Fibroblast of lung (primary cell): ENCODE measurements at regions not wholly inside any gene's neighbourhood (a gene's known extent, or its start where the extent isn't known, plus 50 kb on each side); places are given as distances from the start of the nearest gene placed in this dataset.

Experiments used
- DNase-seq, 2 donors: peaks; one replicate each; pipeline versions ENCODE4 v3.0.0 to v3.0.0-alpha.2; 2010; ENCODE audit warnings: low read depth in 2 of 2
- H2AFZ ChIP-seq: 2 replicates; pipeline ENCODE4 v1.5.1; 2012; ENCODE audit warnings: low read length, control low read depth, inconsistent platforms
- H3K27ac ChIP-seq: 2 replicates; pipeline ENCODE4 v1.5.1; 2011; ENCODE audit warnings: low read length, control low read depth; ENCODE audit not compliant: insufficient read depth
- H3K27me3 ChIP-seq: 2 replicates; pipeline ENCODE4 v1.5.1; 2011; ENCODE audit warnings: mild to moderate bottlenecking, low read length; ENCODE audit not compliant: control insufficient read depth, insufficient read depth
- H3K36me3 ChIP-seq: 2 replicates; pipeline ENCODE4 v1.5.1; 2011; ENCODE audit warnings: low read length; ENCODE audit not compliant: control insufficient read depth, insufficient read depth
- H3K4me1 ChIP-seq: 2 replicates; pipeline ENCODE4 v1.5.1; 2011; ENCODE audit warnings: low read length; ENCODE audit not compliant: control insufficient read depth, insufficient read depth; ENCODE audit errors: extremely low read depth
- H3K4me2 ChIP-seq: 2 replicates; pipeline ENCODE4 v1.5.1; 2011; ENCODE audit warnings: low read length, control low read depth; ENCODE audit not compliant: insufficient read depth; ENCODE audit errors: extremely low read depth
- H3K4me3 ChIP-seq, 4 experiments: fragments of 200-600 bp in 1 of 4; sonication (generic) in 1 of 4; replicated peaks in 1 of 4; 2 replicates each; pipeline ENCODE4 v1.5.1; 2011 to 2016; ENCODE audit warnings: low read length in 4 of 4, low read depth in 3 of 4, mild to moderate bottlenecking in 3 of 4, control low read depth in 2 of 4, inconsistent platforms in 1 of 4, mixed read lengths in 1 of 4; ENCODE audit not compliant: insufficient read depth in 1 of 4; ENCODE audit errors: control extremely low read depth in 1 of 4
- H3K79me2 ChIP-seq: 2 replicates; pipeline ENCODE4 v1.5.1; 2012; ENCODE audit warnings: mild to moderate bottlenecking, low read length, inconsistent platforms; ENCODE audit not compliant: control insufficient read depth, insufficient read depth
- H3K9ac ChIP-seq: 2 replicates; pipeline ENCODE4 v1.5.1; 2011; ENCODE audit warnings: mild to moderate bottlenecking, low read length, control low read depth; ENCODE audit not compliant: insufficient read depth
- H3K9me3 ChIP-seq: 2 replicates; pipeline ENCODE4 v1.5.1; 2012; ENCODE audit warnings: low read depth, low read length; ENCODE audit not compliant: control insufficient read depth, insufficient read depth
- H4K20me1 ChIP-seq: 2 replicates; pipeline ENCODE4 v1.5.1; 2011; ENCODE audit warnings: low read length; ENCODE audit not compliant: control insufficient read depth, insufficient read depth; ENCODE audit errors: extremely low read depth
- EZH2 ChIP-seq: IDR thresholded peaks from 2 replicates; pipeline ENCODE4 v1.5.1; 2012; ENCODE audit warnings: low read length, control low read depth, mild to moderate bottlenecking; ENCODE audit errors: missing control alignments
- TF ChIP-seq, protein P1 (sequence below), 2 donors: IDR thresholded peaks in 1 of 2; conservative IDR thresholded peaks in 1 of 2; 1 replicate in 1 of 2; 2 replicates in 1 of 2; pipeline ENCODE4 v1.5.1; 2011 to 2012; ENCODE audit warnings: low read length in 2 of 2, control low read depth in 1 of 2, inconsistent platforms in 1 of 2, low read depth in 1 of 2, mild to moderate bottlenecking in 1 of 2

GRCh38 chr6:56877922-56878321 lies 77.0 kb upstream of the BEND6 start:
- H3K4me1 ChIP-seq: no peaks in the 10 kb centered on the region
- no peaks in the 10 kb centered on the region for H3K27me3 ChIP-seq
- H4K20me1 ChIP-seq: no peaks in the 10 kb centered on the region
- no peak overlapping the region for H3K4me3 ChIP-seq
- no peak overlapping the region for H3K4me2 ChIP-seq
- H3K36me3 ChIP-seq: peaks cover 2% of the 10 kb centered on the region
- no peak for DNase-seq
- peaks cover 2% of the 10 kb centered on the region for H3K79me2 ChIP-seq
- no peak overlapping the region for H3K27ac ChIP-seq
- TF ChIP-seq, protein P1, sequence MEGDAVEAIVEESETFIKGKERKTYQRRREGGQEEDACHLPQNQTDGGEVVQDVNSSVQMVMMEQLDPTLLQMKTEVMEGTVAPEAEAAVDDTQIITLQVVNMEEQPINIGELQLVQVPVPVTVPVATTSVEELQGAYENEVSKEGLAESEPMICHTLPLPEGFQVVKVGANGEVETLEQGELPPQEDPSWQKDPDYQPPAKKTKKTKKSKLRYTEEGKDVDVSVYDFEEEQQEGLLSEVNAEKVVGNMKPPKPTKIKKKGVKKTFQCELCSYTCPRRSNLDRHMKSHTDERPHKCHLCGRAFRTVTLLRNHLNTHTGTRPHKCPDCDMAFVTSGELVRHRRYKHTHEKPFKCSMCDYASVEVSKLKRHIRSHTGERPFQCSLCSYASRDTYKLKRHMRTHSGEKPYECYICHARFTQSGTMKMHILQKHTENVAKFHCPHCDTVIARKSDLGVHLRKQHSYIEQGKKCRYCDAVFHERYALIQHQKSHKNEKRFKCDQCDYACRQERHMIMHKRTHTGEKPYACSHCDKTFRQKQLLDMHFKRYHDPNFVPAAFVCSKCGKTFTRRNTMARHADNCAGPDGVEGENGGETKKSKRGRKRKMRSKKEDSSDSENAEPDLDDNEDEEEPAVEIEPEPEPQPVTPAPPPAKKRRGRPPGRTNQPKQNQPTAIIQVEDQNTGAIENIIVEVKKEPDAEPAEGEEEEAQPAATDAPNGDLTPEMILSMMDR (conservative IDR thresholded peaks at IDR 0.05 in 1 of 2, IDR thresholded peaks at IDR 0.05 in 1 of 2; ENCODE audit: low read depth in 1 of 2, low read length in 2 of 2): no peak
- no peak for TF ChIP-seq EZH2
- no peaks in the 10 kb centered on the region for H3K9me3 ChIP-seq
- no peak overlapping the region for H2AFZ ChIP-seq
- no peak overlapping the region for H3K9ac ChIP-seq

DNA sequence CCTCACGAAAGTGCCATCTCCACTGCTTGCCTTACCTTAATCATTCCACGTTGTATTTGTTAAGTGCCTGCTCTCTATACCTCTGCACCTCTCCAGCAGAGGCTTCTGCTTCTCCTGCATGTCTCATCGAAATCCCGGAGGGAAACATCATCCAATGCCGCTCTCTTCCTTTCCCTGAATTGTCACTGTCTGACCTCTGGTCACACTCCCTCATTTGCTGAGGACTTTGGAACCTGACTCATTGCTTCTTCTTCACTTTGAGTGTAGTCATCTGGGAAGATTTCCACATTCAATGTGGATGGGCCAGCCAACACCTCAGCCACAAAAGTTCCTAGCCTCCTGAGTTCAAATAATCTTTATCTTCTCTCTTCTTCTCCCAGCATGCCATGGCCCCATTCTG lies 78.9 kb upstream of the BEND6 start:
- Histone ChIP-seq H3K4me2 (no peak overlapping the region), H4K20me1 (no peaks in the 10 kb centered on the region), H2AFZ (no peak overlapping the region), H3K36me3 (peaks cover 2% of the 10 kb centered on the region), H3K79me2 (peaks cover 4% of the 10 kb centered on the region), H3K27me3 (no peaks in the 10 kb centered on the region), H3K9me3 (no peaks in the 10 kb centered on the region), H3K9ac (no peak overlapping the region), H3K4me1 (no peaks in the 10 kb centered on the region), H3K4me3 (no peak overlapping the region), H3K27ac (no peak overlapping the region)
- TF ChIP-seq, protein P1 (conservative IDR thresholded peaks at IDR 0.05 in 1 of 2, IDR thresholded peaks at IDR 0.05 in 1 of 2; ENCODE audit: low read depth in 1 of 2, low read length in 2 of 2): no peak
- no peak for TF ChIP-seq EZH2
- no peak for DNase-seq

GRCh38 chr6:56875523-56875922 lies 79.4 kb upstream of the BEND6 start:
- Histone ChIP-seq H3K4me1 (no peaks in the 10 kb centered on the region), H3K9ac (no peak overlapping the region), H3K79me2 (peaks cover 4% of the 10 kb centered on the region), H3K36me3 (peaks cover 2% of the 10 kb centered on the region), H3K9me3 (no peaks in the 10 kb centered on the region), H4K20me1 (no peaks in the 10 kb centered on the region), H3K4me3 (no peak overlapping the region), H3K4me2 (no peak overlapping the region), H2AFZ (no peak overlapping the region), H3K27ac (no peak overlapping the region), H3K27me3 (no peaks in the 10 kb centered on the region)
- no peak for TF ChIP-seq EZH2
- TF ChIP-seq, protein P1 (conservative IDR thresholded peaks at IDR 0.05 in 1 of 2, IDR thresholded peaks at IDR 0.05 in 1 of 2; ENCODE audit: low read depth in 1 of 2, low read length in 2 of 2): no peak
- DNase-seq: no peak
